Spleen (tissue), 11 donors: ENCODE measurements at regions not wholly inside any gene's neighbourhood (a gene's known extent, or its start where the extent isn't known, plus 50 kb on each side); places are given as distances from the start of the nearest gene placed in this dataset.

ENCODE experiments used
- DNase-seq: peaks from one replicate; pipeline ENCODE4 v3.0.0-alpha.2; 2020
- H3K27ac ChIP-seq, 8 donors: fragments of 200-600 bp; sonication (generic) in 7 of 8; 1 replicate in 4 of 8; 2 replicates in 4 of 8; pipeline versions ENCODE4 v1.5.0 to v1.8.0; 2016 to 2021; ENCODE audit warnings: inconsistent platforms in 4 of 8, mild to moderate bottlenecking in 4 of 8, moderate library complexity in 1 of 8
- H3K27me3 ChIP-seq, 7 donors: fragments of 200-600 bp; sonication (generic) in 6 of 7; replicated peaks in 1 of 7; 1 replicate in 4 of 7; 2 replicates in 3 of 7; pipeline versions ENCODE4 v1.5.0 to v1.8.0; 2016 to 2021; ENCODE audit warnings: inconsistent platforms in 3 of 7, mild to moderate bottlenecking in 1 of 7
- H3K36me3 ChIP-seq, 6 donors: fragments of 200-600 bp; sonication (generic) in 5 of 6; 1 replicate in 4 of 6; 2 replicates in 2 of 6; pipeline versions ENCODE4 v1.5.0 to v1.8.0; 2016 to 2021; ENCODE audit warnings: inconsistent platforms in 2 of 6
- H3K4me1 ChIP-seq, 6 donors: fragments of 200-600 bp; sonication (generic) in 5 of 6; 1 replicate in 3 of 6; 2 replicates in 3 of 6; pipeline versions ENCODE4 v1.5.0 to v1.8.0; 2016 to 2021; ENCODE audit warnings: inconsistent platforms in 3 of 6
- H3K4me3 ChIP-seq, 8 donors: fragments of 200-600 bp; sonication (generic) in 7 of 8; 1 replicate in 4 of 8; 2 replicates in 4 of 8; pipeline versions ENCODE4 v1.5.0 to v1.8.0; 2016 to 2021; ENCODE audit warnings: inconsistent platforms in 4 of 8, mild to moderate bottlenecking in 4 of 8, moderate library complexity in 2 of 8
- H3K9me3 ChIP-seq, 8 donors: fragments of 200-600 bp; sonication (generic) in 7 of 8; 1 replicate in 4 of 8; 2 replicates in 4 of 8; pipeline versions ENCODE4 v1.5.0 to v1.8.0; 2016 to 2021; ENCODE audit warnings: inconsistent platforms in 4 of 8
- CTCF ChIP-seq, 11 experiments: fragments of 200-600 bp in 7 of 11; fragments of 450-650 bp in 4 of 11; sonication (generic) in 4 of 11; IDR thresholded peaks in 8 of 11; conservative IDR thresholded peaks in 3 of 11; 1 replicate in 7 of 11; 2 replicates in 4 of 11; pipeline versions ENCODE4 v1.4.0 to v1.8.0; 2016 to 2021; ENCODE audit warnings: antibody characterized with exemption in 11 of 11, inconsistent platforms in 4 of 11, mild to moderate bottlenecking in 1 of 11
- POLR2A ChIP-seq, 3 donors: fragments of 450-650 bp; IDR thresholded peaks; one replicate each; pipeline ENCODE4 v1.5.1; 2017; ENCODE audit warnings: antibody characterized with exemption in 3 of 3, mild to moderate bottlenecking in 1 of 3
- POLR2AphosphoS5 ChIP-seq, 3 donors: sonication (generic); formaldehyde crosslinking; IDR thresholded peaks; one replicate each; pipeline ENCODE4 v1.5.1; 2017; ENCODE audit warnings: antibody characterized with exemption in 3 of 3
- WGBS, 5 donors: extraction: QIAGEN DNeasy Blood & Tissue Kit in 3 of 5; methylation state at CpG; one replicate each; pipeline versions ENCODE4 v1.1.5 to v1.1.7; 2013 to 2018; 5-methylcytosine and 5-hydroxymethylcytosine counted together
- intact Hi-C: fragments of 100-400 bp; cut with DNase I; formaldehyde crosslinking; loops from one replicate; pipeline ENCODE4 v1.15.0; 2023; ENCODE audit warnings: low total_unique reads
- donor health status: healthy with polysubstance abuse.
- donor health status: DM: no; HTN: no; CAD: no; lungs with moderate emphysema.
- donor health status: DM: no; HTN: no; CAD: no.
- donor health status: Bipolar disorder and iron deficiency.
- donor health status: healthy.
- donor health status: DM: no; HTN: no; CAD: no.
- donor health status: DM: yes; HTN: yes; CAD: no.

- Histone ChIP-seq H3K27me3 (no peaks in the 10 kb centered on the region), H3K36me3 (no peaks in the 10 kb centered on the region), H3K27ac (peak overlapping the region in 4 of 8 donors; percentile 80 to 91 (median 82)), H3K9me3 (no peaks in the 10 kb centered on the region), H3K4me3 (no peak overlapping the region), H3K4me1 (peaks cover 0 to 36% (median 6%) of the 10 kb centered on the region in 6 donors)
- no peak for TF ChIP-seq POLR2AphosphoS5 (IDR thresholded peaks at IDR 0.05)
- TF ChIP-seq POLR2A (IDR thresholded peaks at IDR 0.05): no peak
- no peak for TF ChIP-seq CTCF (IDR thresholded peaks at IDR 0.05 in 8 of 11, conservative IDR thresholded peaks at IDR 0.05 in 3 of 11)
- DNase-seq: no peak
- 76 to 83% (median 79%) methylated on average over 4 of the region's 4 CpGs for WGBS, 5 donors
- intact Hi-C loops: no loop called here
These were observed 448.4 kb downstream of the HS3ST3B1 start for GRCh38 chr17:14749269-14749668.

DNA sequence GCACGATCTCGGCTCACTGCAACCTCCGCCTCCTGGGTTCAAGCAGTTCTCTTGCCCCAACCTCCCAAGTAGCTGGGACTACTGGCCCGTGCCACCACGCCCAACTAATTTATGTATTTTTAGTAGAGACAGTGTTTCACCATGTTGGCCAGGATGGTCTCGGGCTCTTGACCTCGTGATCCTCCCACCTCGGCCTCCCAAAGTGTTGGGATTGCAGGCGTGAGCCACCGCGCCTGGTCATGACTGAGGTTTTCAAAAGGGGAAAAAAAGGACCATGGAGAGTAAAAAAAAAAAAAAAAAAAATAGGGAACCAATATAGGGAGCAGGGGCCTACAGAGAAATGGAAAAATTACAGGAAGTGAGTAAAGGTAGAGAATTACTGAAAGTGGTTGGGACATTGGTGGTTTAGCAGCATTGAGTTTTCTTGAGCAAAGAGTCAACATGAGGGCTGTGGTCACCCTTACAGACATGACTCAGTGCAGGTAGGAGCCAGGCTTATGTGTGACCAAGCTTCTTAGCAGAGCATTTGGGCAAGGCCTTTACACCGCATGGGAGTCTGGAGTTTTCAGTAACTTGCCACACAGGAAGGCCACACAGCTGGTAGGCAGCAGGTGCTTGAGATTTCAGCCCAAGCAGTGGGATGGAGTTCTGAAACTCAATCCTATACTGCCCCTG is 447.3 kb downstream of the HS3ST3B1 start:
- 72 to 87% (median 76%) methylated on average over 12 of the region's 12 CpGs for WGBS, 5 donors
- DNase-seq: peak; percentile 75

DNA sequence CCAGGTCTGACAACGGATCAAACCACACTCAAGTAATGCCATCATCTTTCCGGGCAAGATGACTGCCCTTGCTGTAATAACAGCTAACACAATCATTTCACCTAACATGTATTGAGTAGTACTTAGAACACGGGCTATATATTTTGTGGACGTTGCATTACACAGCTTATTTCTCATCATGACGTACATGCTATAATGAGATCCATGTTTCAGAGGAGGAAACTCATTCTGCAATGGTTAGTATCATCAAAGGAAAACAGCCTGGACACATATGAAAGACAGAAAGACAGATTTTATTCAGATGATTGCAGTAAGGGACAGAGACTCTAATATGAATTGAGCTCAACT is 446.7 kb downstream of the HS3ST3B1 start:
- intact Hi-C loops: no loop called here
- 56 to 82% (median 66%) methylated on average over 5 of the region's 5 CpGs for WGBS, 5 donors
- Histone ChIP-seq H3K4me3 (no peak overlapping the region), H3K27ac (peak overlapping the region in 6 of 8 donors; percentile 19 to 91 (median 80)), H3K9me3 (no peaks in the 10 kb centered on the region), H3K4me1 (peaks cover 0 to 36% (median 6%) of the 10 kb centered on the region in 6 donors), H3K36me3 (no peaks in the 10 kb centered on the region), H3K27me3 (no peaks in the 10 kb centered on the region)
- no peak for DNase-seq
- TF ChIP-seq POLR2AphosphoS5 (IDR thresholded peaks at IDR 0.05) (no peak), POLR2A (IDR thresholded peaks at IDR 0.05) (no peak), CTCF (IDR thresholded peaks at IDR 0.05 in 8 of 11, conservative IDR thresholded peaks at IDR 0.05 in 3 of 11) (no peak)

More for the DNA sequence above, 447.3 kb downstream of the HS3ST3B1 start:
- intact Hi-C loops: no loop called here
- no peak for TF ChIP-seq CTCF (IDR thresholded peaks at IDR 0.05 in 8 of 11, conservative IDR thresholded peaks at IDR 0.05 in 3 of 11)
- TF ChIP-seq POLR2AphosphoS5 (IDR thresholded peaks at IDR 0.05): peak in 1 of 3 donors; percentile 22
- Histone ChIP-seq H3K4me1 (peaks cover 0 to 36% (median 6%) of the 10 kb centered on the region in 6 donors), H3K4me3 (no peak overlapping the region), H3K36me3 (no peaks in the 10 kb centered on the region), H3K27ac (peak overlapping the region in 6 of 8 donors; percentile 41 to 91 (median 80)), H3K9me3 (no peaks in the 10 kb centered on the region), H3K27me3 (no peaks in the 10 kb centered on the region)

GRCh38 chr17:14746822-14747602 is 446.1 kb downstream of the HS3ST3B1 start:
- H3K27ac ChIP-seq: peak overlapping the region in 6 of 8 donors; percentile 19 to 91 (median 80)
- H3K4me1 ChIP-seq: peaks cover 0 to 36% (median 6%) of the 10 kb centered on the region in 6 donors
- no peaks in the 10 kb centered on the region for H3K9me3 ChIP-seq
- TF ChIP-seq CTCF (IDR thresholded peaks at IDR 0.05 in 8 of 11, conservative IDR thresholded peaks at IDR 0.05 in 3 of 11) (no peak), POLR2A (IDR thresholded peaks at IDR 0.05) (no peak), POLR2AphosphoS5 (IDR thresholded peaks at IDR 0.05) (no peak)
- H3K4me3 ChIP-seq: no peak overlapping the region
- intact Hi-C loops: no loop called here
- 49 to 62% (median 60%) methylated on average over 8 of the region's 8 CpGs for WGBS, 5 donors
- no peaks in the 10 kb centered on the region for H3K36me3 ChIP-seq
- no peak for DNase-seq
- H3K27me3 ChIP-seq: no peaks in the 10 kb centered on the region
